HepG2 (cell line): ENCODE measurements at regions not wholly inside any gene's neighbourhood (a gene's known extent, or its start where the extent isn't known, plus 50 kb on each side); places are given as distances from the start of the nearest gene placed in this dataset.

ENCODE experiments used
- ATAC-seq: fragments of 200-7000 bp; cut with Tn5 transposase; 3 replicates; pipeline ENCODE4 v1.9.1; 2020; ENCODE audit warnings: mild to moderate bottlenecking, moderate library complexity
- BruUV-seq: library from RNA; stranded (reverse); fragments of 400-500 nt; replicated peaks from 2 replicates; lab custom pipeline; 2021; lab: Mats Ljungman, UMichigan
- CTCF ChIA-PET: fragments of 300-600 bp; formaldehyde crosslinking; extraction: SDS; loops from one replicate; lab custom pipeline; 2021; ENCODE audit warnings: low total read pairs, inconsistent platforms, low intra/inter-chr PET ratio; lab: Yijun Ruan, JAX
- POLR2A ChIA-PET: fragments of 350-600 bp; sonication (Branson Sonifier 250); formaldehyde crosslinking; loops from one replicate; lab custom pipeline; 2020; ENCODE audit warnings: antibody characterized with exemption, inconsistent platforms; lab: Yijun Ruan, JAX
- DNase-seq: peaks from one replicate; pipeline ENCODE4 v3.0.0-alpha.2; 2015; ENCODE audit warnings: low spot score
- FAIRE-seq: peaks from 3 replicates; lab custom pipeline; 2011; peaks lifted over from hg19 to GRCh38; lab: Jason Lieb, UNC
- H2AFZ ChIP-seq: one replicate; pipeline ENCODE4 v1.6.1; 2011; ENCODE audit warnings: low read length, inconsistent platforms
- H3K27ac ChIP-seq: fragments of 300-600 bp; 3 replicates; pipeline ENCODE4 v1.8.0; 2011; ENCODE audit warnings: mixed run types, mild to moderate bottlenecking, mixed read lengths, low read length, inconsistent platforms; ENCODE audit not compliant: insufficient read depth; ENCODE audit errors: extremely low read length
- H3K27me3 ChIP-seq, 2 experiments: fragments of 200-600 bp in 1 of 2; 2 replicates in 1 of 2; 3 replicates in 1 of 2; pipeline versions ENCODE4 v1.6.0 to v1.8.0; 2011; ENCODE audit warnings: low read length in 2 of 2, mild to moderate bottlenecking in 2 of 2, moderate library complexity in 2 of 2, inconsistent platforms in 1 of 2; ENCODE audit not compliant: insufficient read depth in 2 of 2, control insufficient read depth in 1 of 2
- H3K36me3 ChIP-seq, 2 experiments: fragments of 200-600 bp in 1 of 2; replicated peaks in 1 of 2; 2 replicates in 1 of 2; 3 replicates in 1 of 2; pipeline versions ENCODE4 v1.5.1 to v1.8.0; 2011; ENCODE audit warnings: low read length in 2 of 2, inconsistent platforms in 1 of 2; ENCODE audit not compliant: insufficient read depth in 2 of 2, control insufficient read depth in 1 of 2
- H3K4me1 ChIP-seq: 2 replicates; pipeline ENCODE4 v1.5.1; 2012; ENCODE audit warnings: low read length, inconsistent platforms; ENCODE audit not compliant: insufficient read depth
- H3K4me2 ChIP-seq: 2 replicates; pipeline ENCODE4 v1.6.0; 2011; ENCODE audit warnings: low read depth, low read length, inconsistent platforms
- H3K4me3 ChIP-seq, 3 experiments: fragments of 200-600 bp in 1 of 3; sonication (generic), shearing (Covaris generic) in 1 of 3; replicated peaks in 1 of 3; 2 replicates each; pipeline ENCODE4 v1.5.1; 2011 to 2016; ENCODE audit warnings: low read length in 3 of 3, inconsistent platforms in 2 of 3, low read depth in 2 of 3, mild to moderate bottlenecking in 2 of 3, control low read depth in 1 of 3, mixed read lengths in 1 of 3; ENCODE audit not compliant: insufficient read depth in 1 of 3
- H3K79me2 ChIP-seq: one replicate; pipeline ENCODE4 v1.6.1; 2011; ENCODE audit warnings: low read length, inconsistent platforms; ENCODE audit not compliant: insufficient read depth
- H3K9ac ChIP-seq: 2 replicates; pipeline ENCODE4 v1.6.0; 2011; ENCODE audit warnings: mild to moderate bottlenecking, low read depth, low read length, inconsistent platforms; ENCODE audit not compliant: insufficient read depth
- H3K9me3 ChIP-seq: 2 replicates; pipeline ENCODE4 v1.5.1; 2012; ENCODE audit warnings: mild to moderate bottlenecking, low read length
- H4K20me1 ChIP-seq: 2 replicates; pipeline ENCODE4 v1.6.0; 2011; ENCODE audit warnings: inconsistent platforms, mild to moderate bottlenecking, low read length, moderate library complexity; ENCODE audit not compliant: insufficient read depth
- ASH2L ChIP-seq: fragments of 300-600, 200-600 bp; sonication (generic); IDR thresholded peaks from 2 replicates; pipeline ENCODE4 v1.7.0; 2017; ENCODE audit warnings: low read depth, mild to moderate bottlenecking, moderate library complexity, mixed read lengths, low read length; ENCODE audit not compliant: insufficient read length
- ATF1 ChIP-seq: IDR thresholded peaks from 2 replicates; pipeline ENCODE4 v1.6.1; 2016; ENCODE audit warnings: mild to moderate bottlenecking, control low read depth
- CCAR2 ChIP-seq: fragments of 200-400 bp; formaldehyde crosslinking; optimal IDR thresholded peaks from 2 replicates; pipeline ENCODE3; 2018; ENCODE audit warnings: low read depth, mild to moderate bottlenecking, low read length, moderate library complexity
- HDAC2 ChIP-seq: sonication (generic); formaldehyde crosslinking; IDR thresholded peaks from 2 replicates; pipeline ENCODE4 v1.4.0; 2020; ENCODE audit warnings: missing genetic modification reagents
- KDM3A ChIP-seq: IDR thresholded peaks from 2 replicates; pipeline ENCODE4 v1.6.1; 2018; ENCODE audit warnings: low read depth, missing compliant biosample characterization
- KLF13 ChIP-seq: sonication (generic); formaldehyde crosslinking; IDR thresholded peaks from 2 replicates; pipeline ENCODE4 v1.4.0; 2020; ENCODE audit warnings: mild to moderate bottlenecking, missing genetic modification reagents
- SIX4 ChIP-seq: sonication (generic); formaldehyde crosslinking; IDR thresholded peaks from 2 replicates; pipeline ENCODE4 v1.4.0; 2020; ENCODE audit warnings: missing genetic modification reagents
- SPEN ChIP-seq: sonication (generic); formaldehyde crosslinking; IDR thresholded peaks from 2 replicates; pipeline ENCODE4 v1.5.1; 2020; ENCODE audit warnings: low read depth, mild to moderate bottlenecking, missing genetic modification reagents
- TEAD2 ChIP-seq: sonication (generic); formaldehyde crosslinking; IDR thresholded peaks from 2 replicates; pipeline ENCODE4 v1.9.0; 2021; ENCODE audit warnings: missing genetic modification reagents
- ZBTB21 ChIP-seq: sonication (generic); formaldehyde crosslinking; IDR thresholded peaks from 2 replicates; pipeline ENCODE4 v1.4.0; 2020; ENCODE audit warnings: missing genetic modification reagents
- ZMYM2 ChIP-seq: sonication (generic); formaldehyde crosslinking; IDR thresholded peaks from 2 replicates; pipeline ENCODE4 v1.8.0; 2022; ENCODE audit warnings: mild to moderate bottlenecking, missing genetic modification reagents
- WGBS: methylation state at CpG from one replicate; pipeline ENCODE4 v1.1.6; 2017; ENCODE audit warnings: low lambda C conversion rate; 5-methylcytosine and 5-hydroxymethylcytosine counted together
- in situ Hi-C: cut with HindIII; loops from 2 replicates; pipeline ENCODE4 v1.10.0; 2017; ENCODE audit warnings: low pct_unique_long_range_greater_than_20kb; ENCODE audit not compliant: extremely low pct_ligation_motif_present
- intact Hi-C: fragments of 100-400 bp; cut with micrococcal nuclease; formaldehyde crosslinking; loops from one replicate; pipeline ENCODE4 v1.10.0; 2022; ENCODE audit not compliant: unreplicated experiment
- TF ChIP-seq, protein P1 (sequence below): sonication (generic); formaldehyde crosslinking; IDR thresholded peaks from 2 replicates; pipeline ENCODE4 v1.5.0; 2020; ENCODE audit warnings: mild to moderate bottlenecking, missing genetic modification reagents
- TF ChIP-seq, protein P2 (sequence below): sonication (generic); IDR thresholded peaks from 2 replicates; pipeline ENCODE4 v1.6.1; 2016; ENCODE audit warnings: low read depth, borderline replicate concordance
- TF ChIP-seq, protein P3 (sequence below), 2 experiments: IDR thresholded peaks; 2 replicates each; pipeline ENCODE4 v1.6.1; 2011 to 2012; ENCODE audit warnings: low read length in 2 of 2, borderline replicate concordance in 1 of 2, low read depth in 1 of 2, mild to moderate bottlenecking in 1 of 2, moderate library complexity in 1 of 2

DNA sequence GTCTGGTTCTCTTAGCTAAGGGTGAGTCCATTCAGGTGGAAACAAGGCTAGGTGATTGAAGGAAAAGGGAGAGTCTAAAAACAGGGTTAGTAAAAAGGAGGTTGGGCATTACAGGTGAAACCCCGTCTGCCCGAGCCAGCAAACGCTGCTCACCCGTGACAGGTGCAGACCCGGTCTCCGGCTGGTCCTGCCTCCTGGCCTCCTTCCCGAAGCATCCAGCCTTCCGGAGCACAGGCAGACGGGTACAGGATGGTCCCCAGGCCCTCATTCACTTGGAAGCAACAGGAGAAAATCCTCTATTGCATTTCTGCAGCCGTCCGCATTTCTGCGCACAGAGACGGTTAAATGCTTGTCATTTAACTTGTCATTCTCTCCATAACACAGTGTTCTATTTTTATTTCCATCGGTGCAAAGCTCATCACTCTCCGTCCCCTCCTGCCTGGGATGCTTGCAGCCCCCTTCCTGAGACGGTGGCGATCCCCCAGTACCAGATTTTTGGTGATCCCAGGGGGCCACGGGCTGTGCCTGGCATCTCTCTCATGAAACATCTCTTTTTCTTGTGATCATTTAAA lies 90.8 kb upstream of the PPP2R3B start:
- no peak for DNase-seq
- WGBS: 17% methylated on average over 15 of the region's 18 CpGs
- Histone ChIP-seq H3K9ac (no peak overlapping the region), H3K4me3 (no peak overlapping the region), H4K20me1 (no peaks in the 10 kb centered on the region), H3K9me3 (no peaks in the 10 kb centered on the region), H3K27ac (no peak overlapping the region), H3K4me1 (no peaks in the 10 kb centered on the region), H3K36me3 (no peaks in the 10 kb centered on the region), H3K27me3 (peaks cover 0 to 30% of the 10 kb centered on the region in 2 experiments; a peak in 2 of 5 replicates), H2AFZ (no peak overlapping the region), H3K4me2 (no peak overlapping the region), H3K79me2 (no peaks in the 10 kb centered on the region)
- intact Hi-C loops (no loop called here), in situ Hi-C loops (no loop called here)
- no peak for FAIRE-seq
- ChIA-PET POLR2A (no interaction called here), CTCF (no interaction called here)
- no TSS peak for BruUV-seq
- ATAC-seq: no peak
- TF ChIP-seq, protein P1, sequence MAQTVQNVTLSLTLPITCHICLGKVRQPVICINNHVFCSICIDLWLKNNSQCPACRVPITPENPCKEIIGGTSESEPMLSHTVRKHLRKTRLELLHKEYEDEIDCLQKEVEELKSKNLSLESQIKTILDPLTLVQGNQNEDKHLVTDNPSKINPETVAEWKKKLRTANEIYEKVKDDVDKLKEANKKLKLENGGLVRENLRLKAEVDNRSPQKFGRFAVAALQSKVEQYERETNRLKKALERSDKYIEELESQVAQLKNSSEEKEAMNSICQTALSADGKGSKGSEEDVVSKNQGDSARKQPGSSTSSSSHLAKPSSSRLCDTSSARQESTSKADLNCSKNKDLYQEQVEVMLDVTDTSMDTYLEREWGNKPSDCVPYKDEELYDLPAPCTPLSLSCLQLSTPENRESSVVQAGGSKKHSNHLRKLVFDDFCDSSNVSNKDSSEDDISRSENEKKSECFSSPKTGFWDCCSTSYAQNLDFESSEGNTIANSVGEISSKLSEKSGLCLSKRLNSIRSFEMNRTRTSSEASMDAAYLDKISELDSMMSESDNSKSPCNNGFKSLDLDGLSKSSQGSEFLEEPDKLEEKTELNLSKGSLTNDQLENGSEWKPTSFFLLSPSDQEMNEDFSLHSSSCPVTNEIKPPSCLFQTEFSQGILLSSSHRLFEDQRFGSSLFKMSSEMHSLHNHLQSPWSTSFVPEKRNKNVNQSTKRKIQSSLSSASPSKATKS: no peak
- no peak for TF ChIP-seq KDM3A (CRISPR knock-in tag)
- no peak for TF ChIP-seq ZBTB21 (CRISPR knock-in tag)
- TF ChIP-seq KLF13 (CRISPR knock-in tag): no peak
- TF ChIP-seq, protein P2, sequence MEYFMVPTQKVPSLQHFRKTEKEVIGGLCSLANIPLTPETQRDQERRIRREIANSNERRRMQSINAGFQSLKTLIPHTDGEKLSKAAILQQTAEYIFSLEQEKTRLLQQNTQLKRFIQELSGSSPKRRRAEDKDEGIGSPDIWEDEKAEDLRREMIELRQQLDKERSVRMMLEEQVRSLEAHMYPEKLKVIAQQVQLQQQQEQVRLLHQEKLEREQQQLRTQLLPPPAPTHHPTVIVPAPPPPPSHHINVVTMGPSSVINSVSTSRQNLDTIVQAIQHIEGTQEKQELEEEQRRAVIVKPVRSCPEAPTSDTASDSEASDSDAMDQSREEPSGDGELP: no peak
- TF ChIP-seq HDAC2 (CRISPR knock-in tag): no peak
- no peak for TF ChIP-seq ATF1 (CRISPR knock-in tag)
- TF ChIP-seq ASH2L: no peak
- no peak for TF ChIP-seq SIX4 (CRISPR knock-in tag)
- TF ChIP-seq CCAR2: no peak
- no peak for TF ChIP-seq TEAD2
- no peak for TF ChIP-seq ZMYM2
- TF ChIP-seq SPEN: no peak
- TF ChIP-seq, protein P3, sequence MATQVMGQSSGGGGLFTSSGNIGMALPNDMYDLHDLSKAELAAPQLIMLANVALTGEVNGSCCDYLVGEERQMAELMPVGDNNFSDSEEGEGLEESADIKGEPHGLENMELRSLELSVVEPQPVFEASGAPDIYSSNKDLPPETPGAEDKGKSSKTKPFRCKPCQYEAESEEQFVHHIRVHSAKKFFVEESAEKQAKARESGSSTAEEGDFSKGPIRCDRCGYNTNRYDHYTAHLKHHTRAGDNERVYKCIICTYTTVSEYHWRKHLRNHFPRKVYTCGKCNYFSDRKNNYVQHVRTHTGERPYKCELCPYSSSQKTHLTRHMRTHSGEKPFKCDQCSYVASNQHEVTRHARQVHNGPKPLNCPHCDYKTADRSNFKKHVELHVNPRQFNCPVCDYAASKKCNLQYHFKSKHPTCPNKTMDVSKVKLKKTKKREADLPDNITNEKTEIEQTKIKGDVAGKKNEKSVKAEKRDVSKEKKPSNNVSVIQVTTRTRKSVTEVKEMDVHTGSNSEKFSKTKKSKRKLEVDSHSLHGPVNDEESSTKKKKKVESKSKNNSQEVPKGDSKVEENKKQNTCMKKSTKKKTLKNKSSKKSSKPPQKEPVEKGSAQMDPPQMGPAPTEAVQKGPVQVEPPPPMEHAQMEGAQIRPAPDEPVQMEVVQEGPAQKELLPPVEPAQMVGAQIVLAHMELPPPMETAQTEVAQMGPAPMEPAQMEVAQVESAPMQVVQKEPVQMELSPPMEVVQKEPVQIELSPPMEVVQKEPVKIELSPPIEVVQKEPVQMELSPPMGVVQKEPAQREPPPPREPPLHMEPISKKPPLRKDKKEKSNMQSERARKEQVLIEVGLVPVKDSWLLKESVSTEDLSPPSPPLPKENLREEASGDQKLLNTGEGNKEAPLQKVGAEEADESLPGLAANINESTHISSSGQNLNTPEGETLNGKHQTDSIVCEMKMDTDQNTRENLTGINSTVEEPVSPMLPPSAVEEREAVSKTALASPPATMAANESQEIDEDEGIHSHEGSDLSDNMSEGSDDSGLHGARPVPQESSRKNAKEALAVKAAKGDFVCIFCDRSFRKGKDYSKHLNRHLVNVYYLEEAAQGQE (IDR thresholded peaks at IDR 0.05; ENCODE audit: borderline replicate concordance in 1 of 2, low read depth in 1 of 2, low read length in 2 of 2): no peak
